HG02763 (cell line): ENCODE measurements at regions not wholly inside any gene's neighbourhood (a gene's known extent, or its start where the extent isn't known, plus 50 kb on each side); places are given as distances from the start of the nearest gene placed in this dataset.
"Not testable (repeated sequence)": the region's sequence is repeated elsewhere in the genome, so short reads cannot be mapped to it uniquely, and the experiment has no call there.

Experiments
- ATAC-seq: cut with Tn5 transposase; IDR thresholded peaks from one replicate; pipeline ENCODE4 v1.9.1; 2021; ENCODE audit warnings: mild to moderate bottlenecking, moderate library complexity; ENCODE audit not compliant: unreplicated experiment

DNA sequence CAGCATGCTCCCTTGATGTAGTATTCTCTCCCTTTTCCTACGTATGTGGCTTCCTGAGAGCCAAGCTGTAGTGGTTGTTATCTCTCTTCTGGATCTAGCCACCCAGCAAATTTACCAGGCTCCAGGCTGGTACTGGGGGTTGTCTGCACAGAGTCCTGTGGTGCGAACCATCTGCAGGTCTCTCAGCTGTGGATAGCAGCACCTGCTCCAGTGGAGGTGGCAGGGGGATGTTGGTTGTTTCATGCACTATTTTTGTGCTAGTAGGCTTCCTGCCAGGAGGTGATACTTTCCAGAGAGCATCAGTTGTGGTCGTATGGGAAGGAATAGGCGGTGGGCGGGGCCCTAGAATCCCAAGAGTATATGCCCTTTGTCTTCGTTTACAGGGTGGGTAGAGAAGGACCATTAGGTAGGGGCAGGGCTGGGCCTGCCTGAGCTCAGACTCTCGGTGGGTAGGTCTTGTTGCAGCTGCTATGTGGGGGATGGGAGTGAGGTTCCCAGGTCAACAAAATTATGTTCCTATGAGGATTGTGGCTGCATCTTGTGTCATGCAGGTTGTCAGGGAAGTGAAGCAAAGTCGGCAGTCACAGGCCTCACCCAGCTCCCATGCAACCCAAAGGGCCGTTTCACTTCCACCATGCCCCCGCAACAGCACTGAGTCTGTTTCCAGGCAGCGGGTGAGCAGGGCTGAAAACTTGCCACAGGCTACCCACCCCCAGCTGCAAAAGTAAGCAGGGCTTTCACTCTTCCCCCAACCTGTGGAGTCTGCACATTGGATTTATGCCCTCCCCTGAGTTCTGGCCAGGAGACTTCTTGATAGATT, 1139.5 kb downstream of the BCL11A start:
- ATAC-seq, result no peak

DNA sequence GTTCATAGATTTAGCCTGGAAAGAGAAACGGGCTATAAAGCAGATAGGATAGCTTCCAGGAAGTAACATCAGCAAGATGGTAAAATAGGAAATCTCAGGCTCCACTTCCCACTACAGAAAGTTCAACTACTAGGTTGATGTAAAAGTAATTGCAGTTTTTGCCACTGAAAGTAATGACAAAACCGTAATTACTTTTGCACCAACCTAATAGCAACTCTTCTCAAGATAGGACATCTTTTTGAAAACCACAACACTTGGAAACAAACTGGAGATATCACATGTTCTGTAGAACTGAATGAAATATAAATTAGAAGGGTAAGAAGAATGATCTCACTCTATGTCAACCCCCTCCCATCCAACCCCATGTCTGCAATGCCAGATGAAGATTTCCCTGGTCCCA, 1154.3 kb downstream of the BCL11A start:
- ATAC-seq, result no peak

DNA sequence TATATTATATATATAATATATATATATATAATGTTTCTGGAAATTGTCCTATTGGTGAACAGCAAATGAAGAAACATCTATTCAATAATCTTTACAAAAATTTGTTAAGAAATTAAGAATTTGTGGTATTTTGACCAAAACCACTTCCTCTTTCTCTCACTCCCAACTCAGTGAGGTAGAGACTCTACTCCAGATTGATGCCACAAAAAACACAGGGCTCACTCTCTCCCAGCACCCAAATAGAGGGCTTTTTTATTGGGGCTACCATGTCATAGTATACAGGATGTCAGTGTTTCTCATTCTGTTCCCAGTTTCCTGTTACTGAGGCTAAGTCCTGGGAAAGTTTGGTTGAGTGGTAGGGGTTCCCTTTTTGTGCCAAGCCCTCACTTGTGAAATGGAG, 1155.4 kb downstream of the BCL11A start:
- no peak for ATAC-seq

DNA sequence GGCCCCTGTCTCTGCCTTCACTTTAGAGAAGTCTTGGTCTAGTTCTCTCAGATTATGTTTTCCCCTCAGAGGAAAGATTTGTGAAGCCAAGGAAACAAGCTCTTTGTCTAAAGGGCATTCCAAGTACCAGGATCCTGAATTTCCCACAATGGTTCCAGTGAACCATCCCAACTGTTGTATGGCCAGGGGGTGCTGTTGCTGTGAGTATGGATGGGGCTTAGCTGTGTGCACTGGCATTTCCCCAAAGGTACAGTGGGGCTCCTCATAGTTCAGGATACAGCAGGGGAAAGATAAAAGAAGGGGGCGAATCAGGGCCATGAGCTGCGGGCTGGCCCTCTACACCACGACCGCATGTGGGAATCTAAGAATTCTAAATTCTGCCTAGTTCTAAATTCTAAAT, 1154.0 kb upstream of the FANCL start:
- no peak for ATAC-seq

DNA sequence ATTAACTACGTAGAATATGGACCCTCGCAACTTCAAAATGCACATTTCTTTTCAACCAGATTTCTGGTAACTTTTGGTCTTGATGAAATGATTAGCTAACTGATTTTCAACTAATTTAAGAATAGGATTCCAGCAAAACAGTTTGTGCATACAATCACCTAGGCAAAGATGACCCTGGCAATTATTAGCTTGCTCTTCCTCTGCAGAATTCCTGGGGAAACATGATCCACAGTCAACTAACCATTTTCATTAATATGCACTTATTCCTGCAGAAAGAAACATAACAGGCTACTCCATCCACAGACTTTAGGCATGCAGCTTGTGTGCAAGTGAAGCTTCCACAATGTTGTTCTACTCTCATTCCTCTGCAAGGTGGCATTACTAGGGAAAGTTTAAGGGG, 1150.8 kb upstream of the FANCL start:
- ATAC-seq, result no peak

DNA sequence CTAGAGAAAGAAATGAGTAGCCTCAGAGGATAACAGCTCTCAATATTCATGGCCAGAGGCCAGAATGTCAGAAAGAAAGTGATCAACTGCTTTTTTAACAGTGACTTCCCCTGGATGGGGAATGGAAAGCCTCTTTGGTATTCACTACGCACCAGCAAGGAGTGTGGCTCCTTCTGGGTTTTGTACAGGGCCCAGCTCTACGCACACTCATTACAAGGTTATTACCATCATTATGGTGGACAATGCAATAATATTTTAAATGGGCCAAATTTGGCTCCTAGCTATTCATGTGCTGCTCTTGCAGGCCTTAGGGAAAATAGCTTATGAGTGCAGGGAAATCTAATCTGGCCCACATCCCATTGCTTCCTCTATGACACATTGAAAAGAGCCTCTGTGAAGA, 1149.5 kb upstream of the FANCL start:
- no peak for ATAC-seq

DNA sequence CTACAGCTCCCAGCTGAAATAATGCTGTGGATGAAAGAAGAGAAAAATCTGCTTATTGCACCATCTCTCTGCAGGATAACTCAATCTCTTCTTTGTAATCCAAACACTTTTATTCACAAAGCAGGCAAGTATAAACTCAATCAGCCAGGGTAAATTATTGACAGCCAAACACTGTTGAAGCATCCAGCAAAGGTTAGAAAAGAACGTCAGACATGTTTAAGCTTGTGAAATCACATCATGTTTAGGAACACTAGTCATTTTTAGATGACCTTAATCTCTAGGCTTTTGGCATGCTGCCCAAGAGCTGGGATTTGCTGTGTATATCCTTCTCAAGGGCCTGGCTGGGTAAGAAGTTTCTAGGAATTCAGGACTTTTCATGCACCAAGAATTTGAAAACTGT, 1148.1 kb upstream of the FANCL start:
- ATAC-seq, result no peak

DNA sequence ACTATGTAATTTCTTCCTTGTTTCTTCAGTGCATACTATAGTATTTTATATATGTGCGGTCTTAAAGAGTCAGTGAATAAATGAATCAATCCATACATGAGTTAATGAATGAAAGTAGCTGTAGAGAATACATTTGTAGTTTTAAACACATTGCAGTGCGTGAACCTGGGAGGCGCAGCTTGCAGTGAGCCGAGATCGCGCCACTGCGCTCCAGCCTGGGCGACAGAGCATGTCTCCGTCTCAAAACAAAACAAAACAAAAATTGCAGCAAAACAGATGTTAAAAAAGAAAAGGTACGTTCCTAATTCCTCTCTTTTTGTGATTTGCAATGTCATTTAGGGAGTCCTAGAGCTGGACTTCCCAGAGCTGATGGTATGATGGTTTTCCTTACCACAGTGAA, 1144.8 kb upstream of the FANCL start:
- no peak for ATAC-seq

DNA sequence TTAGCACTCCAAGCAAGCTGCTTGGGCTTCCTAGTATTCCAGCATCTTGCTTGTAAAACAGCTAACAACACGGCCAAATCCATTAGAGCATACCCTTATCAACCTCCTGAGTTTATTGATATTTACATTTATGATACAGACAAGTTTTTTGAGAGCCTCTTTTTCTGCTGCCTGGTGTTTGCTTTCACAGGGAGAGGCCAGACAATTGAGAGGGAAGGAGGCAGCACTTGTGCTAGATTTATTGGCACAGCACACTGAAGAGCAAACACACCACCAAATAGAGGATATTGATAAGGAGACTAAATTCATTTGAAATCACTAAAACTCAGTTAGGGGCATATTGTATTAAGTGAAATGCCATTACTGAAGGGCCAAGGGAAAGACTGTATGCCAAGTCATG, 1142.3 kb upstream of the FANCL start:
- no peak for ATAC-seq

DNA sequence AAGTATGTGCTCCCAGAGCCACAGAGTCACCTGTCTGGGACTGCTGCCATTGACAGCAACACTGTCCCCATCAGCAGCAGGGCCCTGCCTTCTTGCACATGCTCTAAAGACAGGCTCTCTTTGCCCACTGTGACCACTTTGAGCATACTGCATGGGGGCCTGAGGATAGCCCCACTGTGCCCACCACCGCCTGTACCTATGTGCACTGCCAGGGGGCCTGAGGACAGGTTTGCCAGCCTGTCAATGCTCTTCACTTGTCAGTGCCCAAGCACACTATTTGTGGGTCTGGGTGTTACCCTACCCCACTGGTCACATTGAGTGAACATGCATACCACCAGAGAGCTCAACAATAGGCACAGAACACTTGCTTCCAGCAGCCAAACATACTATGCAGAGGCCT, 1137.0 kb upstream of the FANCL start:
- no peak for ATAC-seq

DNA sequence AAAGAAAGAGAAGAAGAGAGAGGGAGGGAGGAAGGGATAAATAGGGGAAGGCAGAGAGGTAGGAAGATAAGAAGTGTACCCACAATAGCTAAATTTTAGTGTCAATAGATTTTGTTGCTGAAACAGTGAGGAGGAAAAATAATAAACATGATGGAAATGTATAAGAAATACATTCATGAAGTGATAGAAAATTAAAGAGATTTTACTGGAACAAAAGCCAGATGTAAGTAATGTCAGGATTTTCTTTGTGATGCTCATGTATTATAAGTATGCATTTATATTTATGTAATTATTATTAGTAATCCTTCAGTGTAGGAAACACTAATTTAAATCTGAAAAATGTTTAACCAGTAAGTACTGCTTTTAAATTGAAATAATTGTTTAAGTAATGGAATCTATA, 1125.2 kb upstream of the FANCL start:
- ATAC-seq, result no peak

DNA sequence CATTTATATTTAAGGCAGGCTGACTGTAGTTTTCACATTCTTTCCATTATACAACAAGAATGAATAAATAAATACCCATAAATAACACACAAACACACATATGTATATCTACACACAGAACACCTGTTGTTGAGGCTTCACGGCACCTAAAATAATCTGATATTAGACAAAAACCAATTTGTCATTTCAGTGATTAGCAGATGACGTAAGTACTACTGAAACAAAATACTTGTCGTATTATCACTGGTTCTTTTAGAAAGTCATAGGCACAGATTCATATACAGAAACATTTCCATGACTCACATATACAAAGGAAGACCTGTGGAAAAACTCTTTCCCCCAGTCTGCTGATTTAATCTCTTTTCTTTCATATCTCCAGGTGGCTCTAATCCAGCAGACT, 1113.4 kb upstream of the FANCL start:
- no peak for ATAC-seq

DNA sequence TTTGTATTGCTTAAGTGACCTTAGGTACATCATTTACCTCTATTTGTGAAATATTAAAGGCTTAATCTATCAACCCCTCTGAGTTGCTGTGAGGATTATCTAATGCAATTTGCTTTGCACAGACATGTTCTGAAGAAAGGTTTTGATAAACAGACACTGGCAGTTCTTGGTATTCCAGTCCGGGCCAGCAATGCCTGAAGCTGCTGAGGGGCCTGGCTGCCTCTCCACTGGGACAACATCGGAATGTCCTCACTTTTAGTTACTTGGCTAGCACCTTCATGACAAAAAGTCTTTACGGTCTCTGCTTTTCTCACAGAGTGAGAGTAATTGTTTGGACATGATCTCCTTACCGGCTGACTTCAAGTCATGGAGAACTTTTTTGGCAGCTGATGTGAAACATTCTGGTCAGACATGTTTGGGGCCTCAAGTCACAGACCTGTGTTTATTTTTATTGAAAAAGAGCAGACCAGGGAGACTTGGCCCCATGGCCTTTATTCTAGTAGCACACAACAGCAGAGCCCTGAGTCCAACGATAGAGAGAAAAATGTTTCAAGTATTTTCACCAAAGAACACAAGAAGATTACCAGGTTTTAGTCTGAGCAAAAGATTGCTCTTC, 1112.3 kb upstream of the FANCL start:
- ATAC-seq, result no peak

DNA sequence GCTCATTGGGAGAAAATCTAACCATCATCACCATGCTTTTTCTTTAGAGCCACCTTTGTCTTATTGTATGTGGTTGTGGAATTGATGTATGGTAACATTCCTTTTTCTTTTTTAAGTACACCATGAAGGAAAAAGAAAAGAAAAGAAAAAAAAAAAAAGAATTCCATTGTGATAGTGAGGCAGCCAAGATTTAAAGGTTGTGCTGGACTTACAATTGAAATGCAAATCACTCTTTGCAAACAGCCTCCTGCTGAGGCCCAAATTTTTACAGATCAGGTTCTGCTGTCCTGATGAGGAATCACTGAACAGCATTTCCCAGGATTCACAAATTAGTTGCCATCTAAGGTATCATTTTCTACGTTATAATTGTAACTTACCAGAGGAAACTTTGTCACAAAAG, 1101.0 kb upstream of the FANCL start:
- no peak for ATAC-seq

DNA sequence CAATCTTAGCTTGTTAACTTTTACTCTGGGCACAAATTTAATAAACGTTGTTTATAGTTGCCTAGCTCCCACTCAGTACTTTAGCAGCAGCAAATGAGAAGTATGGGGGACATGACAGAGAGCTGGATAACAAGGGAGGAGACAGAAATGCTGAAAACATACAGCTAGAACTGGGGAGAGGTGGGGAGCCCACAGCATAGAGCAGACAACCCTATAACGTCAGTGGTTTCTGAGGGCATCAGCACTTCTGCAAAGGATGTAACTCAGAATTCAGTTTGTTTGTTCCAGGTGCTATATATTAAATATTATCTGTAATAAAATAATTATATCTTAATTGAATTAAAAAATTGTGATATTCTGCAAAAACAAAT, 1098.7 kb upstream of the FANCL start:
- no peak for ATAC-seq

DNA sequence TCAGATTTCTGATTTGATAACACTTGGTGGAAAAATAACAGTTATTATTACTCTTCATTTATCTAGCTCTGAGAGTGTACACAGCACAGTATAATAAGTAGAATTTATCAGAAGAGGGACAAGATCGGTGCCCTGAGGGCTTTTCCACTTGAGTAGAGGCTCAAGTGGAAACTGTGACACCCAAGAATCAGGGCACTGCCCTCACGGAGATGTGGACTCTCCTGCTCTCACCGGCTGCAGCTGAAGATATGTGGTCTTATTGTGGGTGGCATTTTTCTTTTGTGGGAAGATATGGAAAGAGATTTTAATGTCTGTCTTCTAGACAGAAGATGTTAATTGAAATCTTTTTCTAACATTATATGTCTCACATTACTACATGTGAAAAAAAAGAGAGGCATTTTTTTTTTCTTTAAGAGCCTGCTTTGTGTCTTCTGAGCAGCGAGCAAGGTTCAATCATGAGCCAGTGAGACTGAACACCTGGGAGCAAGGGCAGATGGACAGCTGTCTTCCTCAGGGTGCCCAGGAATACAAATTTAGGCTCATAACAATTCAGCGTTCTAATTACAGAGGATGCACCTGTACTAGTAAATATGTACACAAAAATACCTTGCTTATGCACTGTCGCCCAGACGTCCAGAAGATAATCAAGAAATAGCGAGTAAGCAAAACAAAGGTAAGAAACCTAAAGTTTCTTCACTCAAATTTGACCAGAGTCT, 1098.2 kb upstream of the FANCL start:
- ATAC-seq, result no peak

DNA sequence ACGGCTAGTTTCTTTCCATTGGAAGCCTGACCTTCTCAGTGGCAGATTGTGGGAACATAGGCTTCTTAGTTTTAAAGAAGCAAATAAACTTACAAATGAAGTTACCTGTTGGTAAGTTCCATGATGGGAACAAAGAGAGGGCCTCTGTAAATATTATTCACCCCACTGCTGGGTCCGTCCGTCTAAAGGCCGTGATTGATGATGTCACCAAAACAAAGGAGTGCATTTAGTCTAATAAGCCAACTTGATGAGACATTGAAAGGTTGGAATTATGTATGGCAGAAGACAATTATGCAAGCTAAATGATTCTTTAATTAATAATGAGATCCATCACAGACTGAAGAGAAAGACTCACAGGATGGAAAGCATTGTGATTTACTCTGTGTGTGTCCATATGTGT, 1091.9 kb upstream of the FANCL start:
- ATAC-seq, result no peak

DNA sequence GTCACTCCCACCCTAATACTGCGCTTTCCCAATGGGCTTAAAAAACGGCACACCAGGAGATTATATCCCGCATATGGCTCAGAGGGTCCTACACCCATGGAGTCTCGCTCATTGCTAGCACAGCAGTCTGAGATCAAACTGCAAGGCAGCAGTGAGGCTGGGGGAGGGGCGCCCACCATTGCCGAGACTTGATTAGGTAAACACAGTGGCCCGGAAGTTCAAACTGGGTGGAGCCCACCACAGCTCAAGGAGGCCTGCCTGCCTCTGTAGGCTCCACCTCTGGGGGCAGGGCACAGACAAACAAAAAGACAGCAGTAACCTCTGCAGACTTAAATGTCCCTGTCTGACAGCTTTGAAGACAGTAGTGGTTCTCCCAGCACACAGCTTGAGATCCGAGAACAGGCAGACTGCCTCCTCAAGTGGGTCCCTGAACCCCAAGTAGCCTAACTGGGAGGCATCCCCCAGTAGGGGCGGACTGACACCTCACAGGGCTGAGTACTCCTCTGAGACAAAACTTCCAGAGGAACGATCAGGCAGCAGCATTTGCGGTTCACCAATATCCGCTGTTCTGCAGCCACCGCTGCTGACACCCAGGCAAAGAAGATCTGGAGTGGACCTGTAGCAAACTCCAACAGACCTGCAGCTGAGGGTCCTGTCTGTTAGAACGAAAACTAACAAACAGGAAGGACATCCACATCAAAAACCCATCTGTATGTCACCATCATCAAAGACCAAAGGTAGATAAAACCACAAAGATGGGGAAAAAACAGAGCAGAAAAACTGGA, 1085.6 kb upstream of the FANCL start:
- not testable (repeated sequence) for ATAC-seq

DNA sequence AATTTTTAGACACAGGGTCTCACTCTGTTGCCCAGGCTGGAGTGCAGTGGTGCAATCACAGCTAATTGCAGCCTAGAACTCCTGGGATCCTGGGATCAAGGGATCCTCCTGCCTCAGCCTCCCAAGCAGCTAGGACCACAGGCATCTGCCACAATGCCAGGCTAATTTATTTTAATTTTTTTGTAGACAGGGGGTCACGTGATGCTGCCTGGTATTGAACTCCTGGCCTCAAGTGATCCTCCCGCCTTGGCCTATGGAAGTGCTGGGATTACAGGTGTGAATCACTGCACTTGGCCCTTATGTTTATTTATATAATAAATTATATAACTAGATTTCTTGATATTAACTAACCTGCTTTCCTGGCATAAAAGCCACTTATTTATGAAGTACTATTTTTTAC, 1081.7 kb upstream of the FANCL start:
- ATAC-seq, result no peak

DNA sequence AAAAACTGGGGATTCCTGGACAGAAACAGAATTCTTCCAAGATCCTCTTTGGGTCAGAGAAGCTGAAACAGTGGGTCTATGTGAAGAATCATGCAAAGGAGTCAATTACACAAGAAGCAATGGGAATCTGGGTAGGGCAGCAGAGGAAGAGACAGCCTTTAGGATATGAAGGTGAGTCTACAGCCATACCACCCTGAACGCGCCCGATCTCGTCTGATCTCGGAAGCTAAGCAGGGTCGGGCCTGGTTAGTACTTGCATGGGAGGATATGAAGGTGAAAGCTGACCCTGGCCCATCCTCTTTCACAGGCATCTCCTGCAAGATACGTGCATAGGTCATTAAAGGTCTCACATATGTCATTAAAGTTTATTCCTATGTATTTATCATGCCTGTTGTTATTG, 1080.9 kb upstream of the FANCL start:
- no peak for ATAC-seq

DNA sequence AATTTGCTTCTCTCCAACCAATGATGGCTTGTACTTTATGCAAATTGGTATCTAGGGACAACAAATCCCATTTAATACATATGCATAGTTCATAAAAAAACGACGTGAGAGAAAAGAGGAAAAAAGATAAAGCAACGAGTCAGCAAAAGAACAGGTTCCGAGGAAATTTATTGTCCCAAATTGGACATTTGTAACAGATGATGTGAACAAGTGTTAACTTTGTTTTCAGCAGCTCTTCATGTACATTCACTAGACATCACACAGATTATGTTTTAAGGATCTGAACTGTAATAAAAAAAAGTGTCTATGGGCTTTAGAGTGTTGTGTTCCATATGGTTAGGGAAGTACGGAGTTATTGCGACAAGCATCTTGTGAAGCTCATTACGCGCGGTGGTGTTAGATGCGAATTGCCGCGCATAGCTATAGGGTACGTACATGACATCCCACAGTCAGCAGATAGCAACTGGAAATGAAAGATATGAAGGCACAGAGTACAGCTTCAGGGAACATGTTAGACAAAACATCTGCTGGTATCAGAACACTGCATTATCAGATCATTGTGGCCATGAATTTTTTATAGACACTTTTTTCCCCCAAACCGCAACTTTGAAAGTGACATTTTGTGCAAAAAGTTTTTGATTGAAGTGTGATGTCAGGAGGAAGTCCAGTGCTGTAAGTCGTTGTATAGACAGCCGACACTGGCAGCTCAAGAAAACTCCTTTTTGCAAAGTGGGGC, 1073.1 kb upstream of the FANCL start:
- ATAC-seq, result no peak
